HG03060 (cell line): ENCODE measurements at regions not wholly inside any gene's neighbourhood (a gene's known extent, or its start where the extent isn't known, plus 50 kb on each side); places are given as distances from the start of the nearest gene placed in this dataset.

Experiments used
- ATAC-seq: cut with Tn5 transposase; IDR thresholded peaks from one replicate; pipeline ENCODE4 v1.9.1; 2021; ENCODE audit warnings: low read depth, moderate number of reproducible peaks; ENCODE audit not compliant: unreplicated experiment

GRCh38 chr17:73722165-73722564 is 77.9 kb upstream of the SDK2 start:
- ATAC-seq = no peak

GRCh38 chr17:73723317-73723716 is 79.1 kb upstream of the SDK2 start:
- ATAC-seq = no peak

GRCh38 chr17:73724341-73724740 is 80.1 kb upstream of the SDK2 start:
- ATAC-seq = no peak

DNA sequence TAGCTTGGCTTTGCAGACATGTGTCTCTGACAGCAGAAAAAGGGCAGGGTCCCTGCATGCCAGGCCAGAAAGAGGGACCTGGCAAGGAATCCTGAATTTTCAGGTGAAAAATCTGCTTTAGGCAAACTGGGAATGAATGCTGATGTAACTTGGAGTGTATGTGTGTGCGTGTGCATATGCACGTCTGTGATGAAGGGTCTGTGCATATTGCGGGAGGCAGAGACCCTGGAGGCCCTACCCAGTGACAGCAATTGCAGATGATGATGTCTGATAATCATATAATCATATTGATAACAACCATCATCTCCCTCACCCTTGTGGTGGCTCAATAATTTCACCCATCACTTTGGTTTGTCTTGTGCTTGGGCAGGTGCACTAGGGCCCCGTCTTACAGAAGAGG is 80.7 kb upstream of the SDK2 start:
- ATAC-seq = no peak

- ATAC-seq = no peak
These were observed 81.7 kb upstream of the SDK2 start for GRCh38 chr17:73725794-73726515.

DNA sequence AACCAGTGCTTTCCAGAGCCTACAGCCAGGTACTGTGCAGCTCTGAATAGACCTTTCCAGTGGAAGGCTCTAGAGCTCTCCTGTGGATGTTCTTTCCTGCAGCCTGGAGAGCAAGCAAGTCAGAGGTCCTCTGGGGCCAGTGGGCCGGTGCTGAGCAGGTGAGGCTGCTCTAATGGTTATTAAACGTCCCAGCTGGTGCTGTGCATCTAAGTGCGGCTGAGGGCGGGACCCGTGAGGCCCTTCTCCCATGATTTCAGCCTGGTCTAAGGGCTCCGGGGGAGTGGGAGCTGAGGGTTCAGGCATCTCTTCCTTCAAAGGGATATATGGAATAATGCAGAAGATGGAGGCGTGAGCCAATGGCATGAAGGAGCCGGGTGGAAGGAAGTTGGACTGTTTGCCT is 83.7 kb upstream of the SDK2 start:
- no peak for ATAC-seq

- ATAC-seq = no peak
These were observed 84.9 kb upstream of the SDK2 start for GRCh38 chr17:73729101-73729500.

GRCh38 chr17:73731733-73732132 is 87.5 kb upstream of the SDK2 start:
- no peak for ATAC-seq

DNA sequence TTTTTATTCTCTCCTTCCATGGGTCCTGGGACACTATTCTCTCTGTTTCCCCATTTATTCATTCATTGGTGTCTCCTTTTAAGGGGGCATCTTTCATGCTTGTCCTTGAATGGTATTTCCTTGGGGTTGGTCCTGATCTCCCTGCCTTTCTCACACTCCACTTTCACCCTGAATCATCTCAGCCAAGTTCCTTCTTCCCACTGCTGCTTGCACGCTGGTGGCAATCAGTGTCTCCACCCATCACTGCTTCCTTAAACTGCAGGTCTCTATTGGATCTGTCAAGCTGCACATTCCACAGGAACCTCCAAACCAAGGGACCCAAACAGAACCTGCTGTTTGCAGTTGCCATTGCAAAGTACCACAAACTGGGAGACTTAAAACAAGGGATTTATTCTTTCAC is 89.3 kb upstream of the SDK2 start:
- no peak for ATAC-seq

DNA sequence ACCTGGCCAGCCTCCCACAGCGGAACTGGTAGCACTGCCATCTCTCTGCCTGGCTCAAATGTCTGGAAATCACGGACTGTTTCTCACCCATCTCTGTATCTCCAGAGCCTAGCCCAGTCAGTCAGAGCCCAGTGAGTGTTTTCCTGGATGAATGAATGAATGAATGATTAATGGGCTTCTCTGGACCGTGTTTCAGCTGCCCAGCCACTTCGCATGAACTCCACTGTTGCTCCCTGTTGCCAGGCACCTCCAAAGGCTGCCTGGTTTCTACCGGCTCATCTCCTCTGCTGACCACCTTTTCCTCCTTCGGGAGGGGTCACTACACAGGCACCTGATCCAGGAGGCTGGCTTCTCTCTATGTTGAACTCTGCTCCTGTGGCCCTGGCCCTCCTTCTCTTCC is 91.0 kb upstream of the SDK2 start:
- no peak for ATAC-seq

- ATAC-seq = no peak
These were observed 94.7 kb upstream of the SDK2 start for GRCh38 chr17:73738751-73739575.

- ATAC-seq = no peak
These were observed 96.1 kb upstream of the SDK2 start for GRCh38 chr17:73740370-73740769.

GRCh38 chr17:73742948-73743381 is 98.7 kb upstream of the SDK2 start:
- no peak for ATAC-seq

DNA sequence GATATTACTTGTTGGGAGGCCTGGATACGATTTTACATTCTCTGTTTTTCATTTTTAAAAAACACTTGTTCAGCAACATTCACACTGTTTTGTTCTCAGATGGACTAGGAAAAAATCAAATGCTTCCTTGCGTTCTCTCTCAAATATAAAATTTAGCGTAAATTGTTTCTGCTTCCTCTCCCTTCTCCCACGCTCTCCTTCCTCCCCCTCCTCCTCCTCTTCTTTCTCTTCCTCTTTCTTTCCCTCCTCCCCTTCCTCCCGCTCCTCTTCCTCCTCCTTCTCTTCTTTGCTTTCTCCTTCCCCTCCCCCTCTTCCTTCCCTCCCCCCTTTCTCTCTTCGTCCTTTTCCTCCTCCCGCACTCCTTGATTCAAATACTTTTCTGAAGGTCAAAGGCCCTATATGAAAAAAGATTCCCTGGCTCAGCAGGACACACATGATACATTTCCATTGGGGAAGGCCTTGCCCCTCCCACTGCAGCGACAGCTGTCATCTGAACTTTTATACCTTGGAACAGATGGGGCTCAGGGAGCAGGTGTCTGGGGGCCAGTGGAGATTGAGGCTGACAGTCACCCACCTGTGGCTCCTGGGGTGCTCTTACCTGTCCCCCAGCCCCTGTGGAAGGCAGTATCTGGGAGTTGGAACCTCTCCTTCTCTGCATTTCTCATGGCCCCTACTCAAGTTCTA is 99.4 kb upstream of the SDK2 start:
- ATAC-seq = no peak

DNA sequence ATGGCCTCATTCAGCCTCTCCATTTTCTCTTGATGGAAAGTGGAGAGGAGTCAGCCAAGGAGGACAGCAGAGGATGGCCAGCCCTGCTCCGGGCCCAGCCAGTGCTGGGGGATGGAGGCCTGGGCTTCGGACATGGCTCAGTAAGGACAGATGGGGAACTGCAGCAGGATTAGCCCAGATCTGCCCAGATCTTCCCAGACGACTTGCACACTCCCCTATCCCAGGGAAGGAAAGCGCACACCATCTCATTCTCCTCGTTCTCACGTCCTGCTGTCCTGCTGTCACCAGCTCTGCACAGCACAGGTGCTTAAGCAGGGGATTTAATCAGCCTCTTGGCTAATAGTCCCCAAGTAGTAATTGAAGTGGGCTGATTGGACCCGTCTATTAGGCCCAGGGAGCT is 100.2 kb upstream of the SDK2 start:
- no peak for ATAC-seq

DNA sequence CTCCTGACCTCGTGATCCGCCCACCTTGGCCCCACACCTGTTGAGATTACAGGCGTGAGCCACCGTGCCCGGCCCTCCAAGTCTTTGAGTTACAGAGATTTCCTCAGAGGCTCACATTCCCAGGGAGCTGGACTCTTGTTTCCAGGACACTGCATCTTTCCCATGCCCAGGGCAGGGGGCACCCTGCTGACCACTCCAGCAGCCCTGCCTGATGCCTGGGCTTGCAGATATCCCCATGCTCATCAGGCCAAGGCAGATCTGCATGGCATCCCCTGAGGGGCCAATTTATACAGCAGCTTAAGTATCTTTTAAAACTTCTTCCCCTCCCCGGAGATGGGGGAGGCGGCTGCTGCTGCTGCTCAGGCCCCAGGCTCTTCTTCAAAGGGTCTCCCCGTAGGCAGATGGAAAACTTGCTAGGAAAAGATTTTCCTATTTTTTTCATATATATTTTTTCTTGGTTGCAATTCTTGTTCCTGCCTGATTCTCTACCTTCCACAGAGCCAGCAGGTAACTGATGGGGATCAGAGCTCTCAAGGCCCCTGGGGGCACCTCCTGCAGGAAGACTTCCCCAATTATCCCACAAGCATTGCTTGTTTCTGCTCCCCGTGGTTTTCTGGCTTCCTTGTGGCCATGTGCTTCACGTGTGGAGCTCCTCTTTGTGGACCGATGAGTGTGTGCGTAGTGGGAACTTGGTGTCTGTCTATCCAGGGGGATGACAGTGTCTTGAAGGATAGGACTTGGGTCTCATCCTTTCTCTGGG is 102.2 kb upstream of the SDK2 start:
- ATAC-seq = no peak

DNA sequence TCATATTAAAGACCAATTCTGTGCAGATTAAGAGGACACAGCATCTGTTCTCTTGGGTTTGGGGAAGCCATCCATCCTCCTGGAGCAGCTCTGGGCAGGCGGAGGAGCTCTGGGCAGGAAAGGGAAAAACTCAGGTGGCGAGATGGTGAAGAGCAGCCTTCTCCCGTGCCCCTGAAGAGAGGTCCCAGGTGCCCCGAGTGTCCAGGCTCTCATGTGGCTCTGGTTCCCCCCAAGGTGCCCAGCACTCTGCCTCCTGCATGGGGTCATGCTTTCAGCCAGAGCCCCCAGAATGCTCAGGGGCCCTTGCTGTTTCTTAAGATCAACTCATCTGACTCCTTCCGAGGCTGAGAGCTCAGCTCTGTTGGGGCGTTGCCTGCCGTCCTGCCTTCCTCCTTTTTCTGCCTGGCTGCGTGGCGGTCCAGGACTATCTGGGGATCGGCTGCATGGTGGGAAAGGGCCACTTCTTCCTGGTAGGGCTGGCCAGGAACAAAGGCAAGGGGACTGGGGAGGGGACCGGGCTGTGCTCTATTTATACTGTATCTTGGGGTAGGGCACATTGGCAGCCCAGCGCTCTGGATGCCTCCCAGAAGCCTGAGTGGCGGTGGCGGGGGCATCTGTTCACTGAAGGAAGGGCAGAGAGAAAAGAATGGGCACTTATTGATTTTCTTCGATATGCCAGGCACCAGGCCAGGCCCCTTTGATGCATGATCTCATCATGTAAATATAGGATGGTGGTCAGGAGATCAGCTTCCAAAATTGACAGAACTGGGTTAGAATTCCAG is 103.2 kb upstream of the SDK2 start:
- no peak for ATAC-seq

DNA sequence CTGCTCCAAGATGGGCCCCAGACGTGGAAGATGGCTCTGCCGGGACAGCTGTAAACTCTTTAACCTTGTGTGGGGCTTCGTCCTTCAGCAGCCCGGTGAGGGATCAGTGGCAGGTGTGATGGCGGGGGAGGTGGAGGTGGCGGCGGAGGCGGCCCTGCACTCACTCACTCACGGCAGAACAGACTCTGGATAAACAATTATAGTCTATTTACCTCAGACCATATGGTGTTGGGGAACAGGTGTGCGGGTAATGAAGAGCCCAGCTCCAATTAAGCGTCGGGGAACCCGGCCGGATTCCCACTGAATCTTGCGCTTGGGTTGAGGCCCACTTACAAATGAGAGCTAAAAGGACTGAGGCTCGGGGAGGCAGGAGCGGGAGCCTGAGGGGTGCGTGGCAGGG is 104.3 kb upstream of the SDK2 start:
- no peak for ATAC-seq

DNA sequence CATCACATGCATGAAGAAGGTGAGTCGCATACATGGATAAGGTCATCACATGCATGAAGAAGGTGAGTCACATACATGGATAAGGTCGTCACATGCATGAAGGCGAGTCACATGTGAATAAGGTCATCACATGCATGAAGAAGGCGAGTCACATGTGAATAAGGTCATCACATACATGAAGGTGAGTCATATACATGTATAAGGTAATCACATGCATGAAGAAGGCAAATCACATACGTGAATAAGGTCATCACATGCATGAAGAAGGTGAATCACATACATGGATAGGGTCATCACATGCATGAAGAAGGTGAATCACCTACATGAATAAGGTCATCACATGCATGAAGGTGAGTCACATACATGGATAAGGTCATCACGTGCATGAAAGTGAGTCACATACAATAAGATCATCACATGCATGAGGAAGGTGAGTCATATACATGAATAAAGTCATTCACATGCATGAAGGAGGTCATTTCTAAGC is 105.1 kb upstream of the SDK2 start:
- ATAC-seq = no peak
